Duodenal mucosa (tissue), 2 donors: ENCODE measurements at regions not wholly inside any gene's neighbourhood (a gene's known extent, or its start where the extent isn't known, plus 50 kb on each side); places are given as distances from the start of the nearest gene placed in this dataset.

Experiments used
- H3K27ac ChIP-seq: one replicate; pipeline ENCODE4 v1.7.0; 2013; ENCODE audit warnings: low read depth, low read length
- H3K27me3 ChIP-seq, 2 donors: one replicate each; pipeline ENCODE4 v1.7.0; 2013; ENCODE audit warnings: low read length in 2 of 2, control low read depth in 1 of 2; ENCODE audit not compliant: insufficient read depth in 2 of 2, control insufficient read depth in 1 of 2
- H3K36me3 ChIP-seq, 2 donors: one replicate each; pipeline ENCODE4 v1.7.0; 2013; ENCODE audit warnings: low read length in 2 of 2, control low read depth in 1 of 2; ENCODE audit not compliant: insufficient read depth in 2 of 2, control insufficient read depth in 1 of 2
- H3K4me1 ChIP-seq, 2 donors: one replicate each; pipeline ENCODE4 v1.7.0; 2013; ENCODE audit warnings: low read length in 2 of 2, control low read depth in 1 of 2; ENCODE audit not compliant: insufficient read depth in 2 of 2, control insufficient read depth in 1 of 2
- H3K4me3 ChIP-seq, 2 donors: one replicate each; pipeline ENCODE4 v1.7.0; 2013; ENCODE audit warnings: low read length in 2 of 2, low read depth in 1 of 2
- H3K9ac ChIP-seq, 2 donors: one replicate each; pipeline ENCODE4 v1.7.0; 2013; ENCODE audit warnings: low read length in 2 of 2, low read depth in 1 of 2
- H3K9me3 ChIP-seq, 2 donors: one replicate each; pipeline ENCODE4 v1.7.0; 2013; ENCODE audit warnings: low read length in 2 of 2, control low read depth in 1 of 2; ENCODE audit not compliant: control insufficient read depth in 1 of 2

- H3K9me3 ChIP-seq = no peaks in the 10 kb centered on the region
- no peaks in the 10 kb centered on the region for H3K27me3 ChIP-seq
- H3K9ac ChIP-seq = no peak overlapping the region
- no peak overlapping the region for H3K4me3 ChIP-seq
- no peaks in the 10 kb centered on the region for H3K36me3 ChIP-seq
- no peak overlapping the region for H3K27ac ChIP-seq
- H3K4me1 ChIP-seq = peaks cover 5 to 7% of the 10 kb centered on the region in 2 donors
Observed at GRCh38 chr10:32174349-32174893, 118.2 kb upstream of the KIF5B start.

- Histone ChIP-seq H3K4me1 (peaks cover 5 to 8% of the 10 kb centered on the region in 2 donors), H3K27me3 (no peaks in the 10 kb centered on the region), H3K4me3 (no peak overlapping the region), H3K36me3 (no peaks in the 10 kb centered on the region), H3K27ac (no peak overlapping the region), H3K9ac (no peak overlapping the region), H3K9me3 (no peaks in the 10 kb centered on the region)
Observed at GRCh38 chr10:32171204-32171603, 115.0 kb upstream of the KIF5B start.

GRCh38 chr10:32169556-32169955 is 113.3 kb upstream of the KIF5B start:
- no peak overlapping the region for H3K9ac ChIP-seq
- no peaks in the 10 kb centered on the region for H3K36me3 ChIP-seq
- no peak overlapping the region for H3K27ac ChIP-seq
- no peaks in the 10 kb centered on the region for H3K27me3 ChIP-seq
- no peaks in the 10 kb centered on the region for H3K9me3 ChIP-seq
- H3K4me3 ChIP-seq = no peak overlapping the region
- peaks cover 5 to 8% of the 10 kb centered on the region in 2 donors for H3K4me1 ChIP-seq

- Histone ChIP-seq H3K27me3 (no peaks in the 10 kb centered on the region), H3K9me3 (no peaks in the 10 kb centered on the region), H3K36me3 (no peaks in the 10 kb centered on the region), H3K4me1 (peaks cover 13 to 15% of the 10 kb centered on the region in 2 donors), H3K27ac (no peak overlapping the region), H3K4me3 (no peak overlapping the region), H3K9ac (no peak overlapping the region)
Observed at GRCh38 chr10:32167450-32167849, 111.2 kb upstream of the KIF5B start.

GRCh38 chr10:32166365-32166764 is 110.1 kb upstream of the KIF5B start:
- no peak overlapping the region for H3K27ac ChIP-seq
- no peak overlapping the region for H3K9ac ChIP-seq
- no peaks in the 10 kb centered on the region for H3K36me3 ChIP-seq
- peaks cover 13 to 15% of the 10 kb centered on the region in 2 donors for H3K4me1 ChIP-seq
- no peaks in the 10 kb centered on the region for H3K9me3 ChIP-seq
- H3K4me3 ChIP-seq = no peak overlapping the region
- H3K27me3 ChIP-seq = no peaks in the 10 kb centered on the region

GRCh38 chr10:32163762-32164148 is 107.5 kb upstream of the KIF5B start:
- Histone ChIP-seq H3K9ac (no peak overlapping the region), H3K4me3 (peak overlapping the region in 1 of 2 donors; percentile 57), H3K9me3 (no peaks in the 10 kb centered on the region), H3K36me3 (no peaks in the 10 kb centered on the region), H3K4me1 (peaks cover 7 to 9% of the 10 kb centered on the region in 2 donors), H3K27ac (no peak overlapping the region), H3K27me3 (no peaks in the 10 kb centered on the region)

- H3K27ac ChIP-seq = no peak overlapping the region
- H3K36me3 ChIP-seq = no peaks in the 10 kb centered on the region
- H3K4me1 ChIP-seq = peaks cover 7 to 9% of the 10 kb centered on the region in 2 donors
- H3K27me3 ChIP-seq = no peaks in the 10 kb centered on the region
- no peaks in the 10 kb centered on the region for H3K9me3 ChIP-seq
- H3K9ac ChIP-seq = peak overlapping the region in 1 of 2 donors; percentile 32
- H3K4me3 ChIP-seq = peak overlapping the region; percentile 45 to 57
Observed at GRCh38 chr10:32163071-32163761, 107.0 kb upstream of the KIF5B start.

- Histone ChIP-seq H3K36me3 (no peaks in the 10 kb centered on the region), H3K9me3 (no peaks in the 10 kb centered on the region), H3K9ac (no peak overlapping the region), H3K4me3 (no peak overlapping the region), H3K27me3 (no peaks in the 10 kb centered on the region), H3K4me1 (peaks cover 7 to 9% of the 10 kb centered on the region in 2 donors), H3K27ac (no peak overlapping the region)
Observed at GRCh38 chr10:32161586-32161985, 105.4 kb upstream of the KIF5B start.

- Histone ChIP-seq H3K4me1 (peaks cover 7 to 9% of the 10 kb centered on the region in 2 donors), H3K27me3 (no peaks in the 10 kb centered on the region), H3K9me3 (no peaks in the 10 kb centered on the region), H3K36me3 (no peaks in the 10 kb centered on the region), H3K4me3 (no peak overlapping the region), H3K9ac (no peak overlapping the region), H3K27ac (no peak overlapping the region)
Observed at GRCh38 chr10:32160864-32161263, 104.6 kb upstream of the KIF5B start.

- Histone ChIP-seq H3K36me3 (no peaks in the 10 kb centered on the region), H3K4me3 (no peak overlapping the region), H3K9ac (no peak overlapping the region), H3K27me3 (no peaks in the 10 kb centered on the region), H3K4me1 (peaks cover 7 to 9% of the 10 kb centered on the region in 2 donors), H3K9me3 (no peaks in the 10 kb centered on the region), H3K27ac (no peak overlapping the region)
Observed at GRCh38 chr10:32159264-32159663, 103.0 kb upstream of the KIF5B start.
